ENCODE measurements at regions not wholly inside any gene's neighbourhood (a gene's known extent, or its start where the extent isn't known, plus 50 kb on each side); places are given as distances from the start of the nearest gene placed in this dataset.

DNA sequence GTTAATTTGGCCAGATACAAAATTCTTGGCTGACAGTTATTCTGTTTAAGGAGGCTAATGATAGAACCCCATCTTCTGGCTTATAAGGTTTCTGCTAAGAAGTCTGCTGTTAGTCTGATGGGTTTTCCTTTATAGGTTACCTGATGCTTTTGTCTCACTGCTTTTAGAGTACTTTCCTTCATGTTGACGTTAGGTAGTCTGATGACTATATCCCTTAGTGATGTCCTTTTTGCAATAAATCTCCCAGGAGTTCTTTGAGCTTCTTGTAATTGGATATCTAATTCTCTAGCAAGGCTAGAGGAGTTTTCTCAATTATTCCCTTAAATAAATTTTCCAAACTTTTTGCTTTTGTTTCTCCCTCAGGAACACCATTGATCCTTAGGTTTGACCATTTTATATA is 114.1 kb upstream of the CDIN1 start:
- CTCF ChIA-PET: no interaction called here

More for the DNA sequence above, 114.1 kb upstream of the CDIN1 start:
- H3K14ac ChIP-seq (replicated peaks; ENCODE audit: low read depth, low read length): no peak overlapping the region
- H3K4me1 ChIP-seq (ENCODE audit: control insufficient read depth, insufficient read depth, low read length): peaks cover 2% of the 10 kb centered on the region; the same call in 1 of the 2 replicates
- intact Hi-C loops (cut with micrococcal nuclease): no loop called here
- H2AK9ac ChIP-seq (replicated peaks; ENCODE audit: low read depth, low read length, poor library complexity): no peak overlapping the region
- H3K36me3 ChIP-seq (ENCODE audit: control insufficient read depth, insufficient read depth, low read length): no peaks in the 10 kb centered on the region
- WGBS, 2 experiments (ENCODE audit: extremely low coverage in 2 of 2, insufficient read length in 1 of 2): no CpG with 5 or more reads among the region's 1 CpG
- POLR2A ChIA-PET (ENCODE audit: unreplicated experiment): no interaction called here
- H3K27me3 ChIP-seq (ENCODE audit: control insufficient read depth, insufficient read depth, low read length): no peaks in the 10 kb centered on the region
- no peak overlapping the region for H3K27ac ChIP-seq (ENCODE audit: insufficient read depth, low read length)
- no TSS peak for BruUV-seq (replicated peaks)
- H4K20me1 ChIP-seq (ENCODE audit: insufficient read depth, low read length): no peaks in the 10 kb centered on the region
- no peak overlapping the region for H3K56ac ChIP-seq (ENCODE audit: extremely low read depth, insufficient read depth, low read length)
- no peak overlapping the region for H3K4me2 ChIP-seq (ENCODE audit: low read depth, low read length)
- no peak overlapping the region for H4K91ac ChIP-seq (ENCODE audit: insufficient read depth, low read depth, low read length)
- no peak overlapping the region for H2BK15ac ChIP-seq (ENCODE audit: low read depth, low read length)
- dilution Hi-C loops (cut with HindIII; ENCODE audit: low sequenced_read_pairs, unreplicated experiment): no loop called here
- ATAC-seq (ENCODE audit: low read depth) (no peak), DNase-seq (peak; percentile 35)
- H3K79me1 ChIP-seq (ENCODE audit: low read depth in 1 of 2, low read length in 2 of 2): no peaks in the 10 kb centered on the region
- no peaks in the 10 kb centered on the region for H3K9me3 ChIP-seq (ENCODE audit: control insufficient read depth, insufficient read depth, low read length)
- H3K4ac ChIP-seq (ENCODE audit: low read depth, low read length): no peak overlapping the region
- H3K4me3 ChIP-seq (ENCODE audit: insufficient read depth, low read depth, low read length): no peak overlapping the region
- no peak overlapping the region for H2BK5ac ChIP-seq (ENCODE audit: low read depth, low read length, poor library complexity, severe bottlenecking)
- TF ChIP-seq ELK1 (IDR thresholded peaks at IDR 0.05; ENCODE audit: borderline replicate concordance, low read depth, low read length): no peak
- TF ChIP-seq CTCF (conservative IDR thresholded peaks at IDR 0.05; ENCODE audit: low read depth, low read length): no peak
- H2AFZ ChIP-seq (replicated peaks; ENCODE audit: low read length, poor library complexity): no peak overlapping the region
- no peak overlapping the region for H3K9ac ChIP-seq (ENCODE audit: low read depth, low read length)
- H2AK5ac ChIP-seq (ENCODE audit: low read depth, low read length): no peak overlapping the region
- H3K18ac ChIP-seq (ENCODE audit: low read depth, low read length): no peak overlapping the region; the same call in 1 of the 2 replicates
- H2BK120ac ChIP-seq (ENCODE audit: low read depth, low read length): no peak overlapping the region; the same call in 1 of the 2 replicates
- no peaks in the 10 kb centered on the region for H3K9me1 ChIP-seq (ENCODE audit: insufficient read depth, low read length)
- no peak overlapping the region; the same call in 1 of the 2 replicates for H4K5ac ChIP-seq (ENCODE audit: low read depth, low read length)
- in situ Hi-C loops (cut with MboI; ENCODE audit: low sequenced_read_pairs): loop anchor here (5.0 kb wide), 1 partner anchor 33 kb away; no protein-coding TSS in a partner anchor
- no peak overlapping the region; a peak in 1 of 4 replicates for H4K8ac ChIP-seq (ENCODE audit: low read depth in 2 of 2, low read length in 2 of 2)
- no peak overlapping the region for H3K23ac ChIP-seq (ENCODE audit: low read depth, low read length)
- H2BK20ac ChIP-seq (ENCODE audit: low read depth, low read length): peak overlapping the region; percentile 15; the same call in 1 of the 2 replicates

All from IMR-90 (cell line).